NCI-H1092 (cell line): ENCODE measurements at regions not wholly inside any gene's neighbourhood (a gene's known extent, or its start where the extent isn't known, plus 50 kb on each side); places are given as distances from the start of the nearest gene placed in this dataset.

Source experiments
- DNase-seq: peaks from one replicate; lab custom pipeline; 2025; lab: John Stamatoyannopoulos, UW

GRCh38 chr2:66962716-66963115 lies 434.4 kb upstream of the ETAA1 start:
- DNase-seq: no peak

- no peak for DNase-seq
These were observed 430.5 kb upstream of the ETAA1 start for GRCh38 chr2:66966631-66967030.

- DNase-seq: no peak
These were observed 428.2 kb upstream of the ETAA1 start for GRCh38 chr2:66968946-66969345.

GRCh38 chr2:66981074-66981473 lies 416.1 kb upstream of the ETAA1 start:
- no peak for DNase-seq

GRCh38 chr2:66982766-66983165 lies 414.4 kb upstream of the ETAA1 start:
- no peak for DNase-seq

- no peak for DNase-seq
These were observed 412.3 kb upstream of the ETAA1 start for GRCh38 chr2:66984864-66985263.

GRCh38 chr2:66985906-66986305 lies 411.2 kb upstream of the ETAA1 start:
- no peak for DNase-seq

GRCh38 chr2:66987733-66988132 lies 409.4 kb upstream of the ETAA1 start:
- no peak for DNase-seq

GRCh38 chr2:66994654-66995053 lies 402.5 kb upstream of the ETAA1 start:
- no peak for DNase-seq

- DNase-seq: no peak
These were observed 401.5 kb upstream of the ETAA1 start for GRCh38 chr2:66995636-66996035.

GRCh38 chr2:67002618-67003371 lies 394.3 kb upstream of the ETAA1 start:
- no peak for DNase-seq

- DNase-seq: no peak
These were observed 390.7 kb upstream of the ETAA1 start for GRCh38 chr2:67006373-67006960.

GRCh38 chr2:67008155-67008554 lies 389.0 kb upstream of the ETAA1 start:
- DNase-seq: no peak

- no peak for DNase-seq
These were observed 385.0 kb upstream of the ETAA1 start for GRCh38 chr2:67012165-67012564.

- DNase-seq: no peak
These were observed 383.3 kb upstream of the ETAA1 start for GRCh38 chr2:67013821-67014220.

GRCh38 chr2:67015681-67016080 lies 381.5 kb upstream of the ETAA1 start:
- DNase-seq: no peak

- DNase-seq: no peak
These were observed 378.8 kb upstream of the ETAA1 start for GRCh38 chr2:67018301-67018700.

- DNase-seq: no peak
These were observed 365.1 kb upstream of the ETAA1 start for GRCh38 chr2:67032076-67032475.

- DNase-seq: no peak
These were observed 360.7 kb upstream of the ETAA1 start for GRCh38 chr2:67036444-67036843.

GRCh38 chr2:67037655-67038054 lies 359.5 kb upstream of the ETAA1 start:
- peak; percentile 2 for DNase-seq

- no peak for DNase-seq
These were observed 358.9 kb upstream of the ETAA1 start for GRCh38 chr2:67038195-67038594.

- DNase-seq: no peak
These were observed 358.1 kb upstream of the ETAA1 start for GRCh38 chr2:67039058-67039457.

GRCh38 chr2:67039517-67040103 lies 357.5 kb upstream of the ETAA1 start:
- no peak for DNase-seq

- DNase-seq: no peak
These were observed 356.1 kb upstream of the ETAA1 start for GRCh38 chr2:67041051-67041450.
